NCI-H460 (cell line): ENCODE measurements at regions not wholly inside any gene's neighbourhood (a gene's known extent, or its start where the extent isn't known, plus 50 kb on each side); places are given as distances from the start of the nearest gene placed in this dataset.
"Not testable (repeated sequence)": the region's sequence is repeated elsewhere in the genome, so short reads cannot be mapped to it uniquely, and the experiment has no call there.

Experiments
- DNase-seq: peaks from one replicate; pipeline ENCODE4 v3.0.0-alpha.2; 2016; ENCODE audit warnings: low read depth; ENCODE audit errors: extremely low read depth

- DNase-seq, result no peak
These were observed 499.0 kb downstream of the PYDC2 start for GRCh38 chr3:191959876-191960413.

DNA sequence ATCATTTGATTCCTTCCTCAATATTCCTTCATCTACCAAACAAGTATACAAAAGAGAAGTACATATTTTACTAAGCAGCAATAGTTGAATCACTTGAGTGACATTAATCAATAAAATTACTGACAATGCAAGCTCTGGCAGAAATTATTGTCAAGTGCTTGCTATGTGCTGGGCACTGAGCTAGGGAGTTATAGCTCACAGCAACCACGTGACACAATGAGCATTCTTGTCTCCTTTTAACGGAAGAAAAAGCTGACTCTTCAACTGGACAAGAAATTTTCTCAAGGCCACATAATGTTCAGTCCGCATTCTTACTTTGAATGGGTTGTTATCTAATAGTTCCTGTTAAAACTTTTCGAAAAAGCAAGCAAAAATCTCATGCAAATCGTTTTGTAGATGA lies 500.1 kb downstream of the PYDC2 start:
- DNase-seq, result no peak

GRCh38 chr3:191961529-191961928 lies 500.6 kb downstream of the PYDC2 start:
- DNase-seq, result no peak

DNA sequence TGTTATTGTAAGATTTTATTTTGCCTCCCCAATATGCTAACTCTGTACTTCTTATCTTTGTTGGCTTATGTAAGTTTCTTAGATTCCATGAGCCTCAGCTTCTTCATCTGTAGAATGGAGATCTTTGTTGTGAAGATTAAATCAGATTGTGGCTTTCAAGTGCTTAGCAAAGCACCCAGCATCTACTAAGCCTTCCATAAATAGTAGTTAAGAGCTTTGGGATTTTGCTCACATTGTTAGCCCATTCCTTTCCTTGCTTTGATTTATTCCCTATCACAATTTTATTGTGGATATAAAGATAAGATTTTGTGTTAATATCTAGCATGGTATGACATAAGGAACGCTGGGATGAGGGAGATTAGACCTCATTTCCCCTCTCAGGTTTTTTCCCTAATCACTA lies 501.4 kb downstream of the PYDC2 start:
- no peak for DNase-seq

DNA sequence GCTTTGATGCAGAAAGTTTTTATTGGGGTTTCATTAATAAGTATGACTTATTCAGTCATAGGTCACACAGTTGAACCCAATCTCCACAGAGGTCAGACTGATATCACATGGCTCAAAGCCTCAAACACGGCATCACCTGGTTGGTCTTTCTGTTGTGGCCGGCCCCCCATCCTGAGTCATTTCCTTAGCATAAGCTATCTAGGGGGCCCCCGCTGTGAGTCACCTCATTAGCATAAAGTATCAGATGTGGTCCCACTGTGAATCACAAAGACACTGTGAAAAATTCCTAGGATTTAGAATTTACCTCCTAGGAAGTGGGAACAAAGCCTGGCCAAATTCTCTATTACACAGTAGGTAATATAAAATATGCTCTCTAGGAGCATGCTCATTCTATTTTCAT lies 502.2 kb downstream of the PYDC2 start:
- no peak for DNase-seq

GRCh38 chr3:191966556-191966955 lies 505.6 kb downstream of the PYDC2 start:
- DNase-seq, result no peak

- DNase-seq, result no peak
These were observed 507.3 kb downstream of the PYDC2 start for GRCh38 chr3:191968299-191968698.

- no peak for DNase-seq
These were observed 511.9 kb downstream of the PYDC2 start for GRCh38 chr3:191972714-191973398.

GRCh38 chr3:191973820-191974219 lies 512.9 kb downstream of the PYDC2 start:
- no peak for DNase-seq

DNA sequence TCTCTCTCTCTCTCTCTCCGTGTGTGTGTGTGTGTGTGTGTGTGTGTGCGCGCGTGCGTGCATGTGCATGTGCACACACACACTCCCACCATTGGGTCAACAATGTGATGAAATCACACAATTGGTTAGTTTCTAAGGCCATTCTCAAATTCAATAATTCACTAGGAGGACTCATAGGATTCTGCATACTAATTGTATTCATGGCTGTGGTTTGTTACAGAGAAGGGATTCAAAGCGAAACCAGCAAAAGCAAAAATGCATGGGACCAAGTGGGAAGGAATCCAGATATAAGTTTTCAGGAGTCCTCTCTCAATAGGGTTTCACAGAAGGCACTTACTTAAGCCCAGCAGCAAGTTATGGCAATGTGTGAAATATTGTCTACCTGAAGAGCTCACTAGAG lies 515.0 kb downstream of the PYDC2 start:
- DNase-seq, result no peak

GRCh38 chr3:191980443-191980842 lies 519.5 kb downstream of the PYDC2 start:
- no peak for DNase-seq

- no peak for DNase-seq
These were observed 521.5 kb downstream of the PYDC2 start for GRCh38 chr3:191982481-191982880.

- DNase-seq, result no peak
These were observed 524.7 kb downstream of the PYDC2 start for GRCh38 chr3:191985691-191986090.

- no peak for DNase-seq
These were observed 526.9 kb downstream of the PYDC2 start for GRCh38 chr3:191987831-191988350.

DNA sequence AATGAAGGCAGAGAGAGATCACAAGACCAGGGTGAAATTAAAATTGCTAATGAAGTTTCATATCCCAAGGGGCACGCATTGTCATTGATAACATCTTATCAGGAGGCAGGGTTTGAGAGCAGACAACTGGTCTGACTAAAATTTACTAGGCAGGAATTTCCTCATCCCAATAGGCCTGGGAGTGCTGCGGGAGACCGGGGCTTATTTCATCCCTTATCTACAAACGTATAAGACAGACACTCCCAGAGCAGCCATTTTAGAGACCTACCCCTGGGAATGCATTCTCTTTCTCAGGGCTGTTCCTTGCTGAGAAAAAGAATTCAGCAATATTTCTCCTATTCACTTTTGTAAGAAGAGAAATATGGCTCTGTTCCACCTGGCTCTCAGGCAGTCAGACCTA lies 533.0 kb downstream of the PYDC2 start:
- not testable (repeated sequence) for DNase-seq

GRCh38 chr3:191997093-191997492 lies 536.1 kb downstream of the PYDC2 start:
- DNase-seq, result no peak

DNA sequence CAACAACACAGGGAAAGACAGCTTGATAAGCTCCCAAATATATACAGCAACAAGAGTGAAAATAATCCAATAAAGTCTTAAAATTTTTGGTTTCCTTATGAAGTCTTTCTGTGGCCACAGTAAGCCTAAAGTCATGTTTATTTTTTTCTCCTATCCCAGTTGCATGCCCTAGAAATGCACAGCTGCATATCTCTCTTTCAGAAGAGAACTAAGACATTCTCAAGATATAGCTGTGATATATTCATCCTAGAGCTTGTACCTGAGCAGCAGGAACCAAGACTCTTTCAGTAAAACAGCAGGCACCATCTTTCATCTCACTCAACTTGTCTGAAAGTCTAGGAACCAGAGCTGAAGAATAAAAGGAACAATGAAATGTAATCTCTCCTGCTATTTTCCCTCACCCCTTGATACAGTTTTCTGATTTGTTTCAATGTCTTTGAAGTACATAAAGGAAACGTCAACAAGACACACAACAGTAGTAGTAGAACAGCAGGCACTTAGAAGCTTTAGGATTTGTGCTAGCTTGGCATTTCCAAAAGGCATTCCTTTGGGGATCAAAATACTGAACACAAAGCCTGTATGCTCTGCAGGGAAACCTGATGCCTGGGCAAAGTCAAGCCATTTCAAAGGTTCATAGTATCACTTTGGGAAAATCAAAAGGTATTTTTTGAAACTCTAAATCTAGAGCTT lies 536.8 kb downstream of the PYDC2 start:
- no peak for DNase-seq

DNA sequence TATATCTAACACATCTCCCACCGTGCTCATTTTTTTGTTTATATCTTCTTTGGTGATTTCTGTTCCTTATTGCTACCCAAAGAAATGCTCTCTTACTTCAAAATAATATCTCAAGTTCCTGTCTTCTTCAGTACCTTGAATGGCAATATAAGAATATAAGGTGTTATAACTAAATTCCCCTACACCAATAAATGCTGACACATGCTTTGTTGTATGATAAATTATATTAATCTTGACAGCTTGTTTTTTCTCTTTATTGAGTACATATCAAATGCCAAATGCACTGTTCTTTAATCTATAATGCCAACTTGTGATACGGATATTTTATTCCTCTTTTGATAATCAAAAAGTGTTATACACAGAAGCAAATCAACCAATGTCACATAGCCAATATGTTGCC lies 540.3 kb downstream of the PYDC2 start:
- DNase-seq, result no peak

DNA sequence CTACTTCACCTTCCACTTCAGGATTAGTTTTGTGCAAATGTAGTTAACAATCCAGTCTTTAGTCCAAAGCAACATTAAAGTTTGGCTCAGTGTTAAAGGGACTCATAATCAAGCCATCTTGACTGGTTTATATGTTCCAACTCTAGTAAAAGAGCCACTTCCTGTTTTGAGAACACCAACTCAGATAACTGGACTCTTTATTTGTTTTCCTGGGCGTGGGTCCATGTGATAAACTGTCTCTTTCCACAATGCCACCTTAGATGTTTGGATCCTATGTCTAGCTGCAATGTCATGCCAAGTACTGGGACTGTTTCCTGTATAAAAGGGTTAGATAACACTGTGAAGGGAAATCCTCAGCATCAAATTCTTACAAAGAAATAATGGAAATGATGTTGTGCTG lies 545.0 kb downstream of the PYDC2 start:
- DNase-seq, result no peak

GRCh38 chr3:192009903-192010302 lies 548.9 kb downstream of the PYDC2 start:
- no peak for DNase-seq

- no peak for DNase-seq
These were observed 549.5 kb downstream of the PYDC2 start for GRCh38 chr3:192010490-192010889.

- DNase-seq, result no peak
These were observed 550.2 kb downstream of the PYDC2 start for GRCh38 chr3:192011137-192011536.
